MCF 10A (cell line): ENCODE measurements at regions not wholly inside any gene's neighbourhood (a gene's known extent, or its start where the extent isn't known, plus 50 kb on each side); places are given as distances from the start of the nearest gene placed in this dataset.
"Not testable (repeated sequence)": the region's sequence is repeated elsewhere in the genome, so short reads cannot be mapped to it uniquely, and the experiment has no call there.

ENCODE experiments used
- BruUV-seq: library from RNA; stranded (reverse); fragments of 400-500 nt; replicated peaks from 2 replicates; lab custom pipeline; 2021; lab: Mats Ljungman, UMichigan
- CTCF ChIA-PET: fragments of 300-600 bp; sonication (Branson Sonifier 250); formaldehyde crosslinking; extraction: SDS; loops from one replicate; lab custom pipeline; 2021; ENCODE audit warnings: antibody characterized with exemption, inconsistent platforms; lab: Yijun Ruan, JAX
- POLR2A ChIA-PET: fragments of 300-600, 350-650 bp; sonication (Branson Sonifier 250); formaldehyde crosslinking; extraction: SDS; loops from one replicate; lab custom pipeline; 2020; ENCODE audit warnings: antibody characterized with exemption, inconsistent platforms; lab: Yijun Ruan, JAX
- DNase-seq: peaks from one replicate; pipeline ENCODE4 v3.0.0-alpha.2; 2018; ENCODE audit not compliant: unreplicated experiment
- H3K27ac Mint-ChIP-seq: one replicate; pipeline ENCODE4 v1.8.0; 2022; ENCODE audit warnings: mild to moderate bottlenecking, low read depth, mixed read lengths; ENCODE audit not compliant: unreplicated experiment
- H3K27me3 Mint-ChIP-seq: one replicate; pipeline ENCODE4 v1.8.0; 2022; ENCODE audit warnings: mixed read lengths; ENCODE audit not compliant: insufficient read depth, unreplicated experiment
- H3K36me3 Mint-ChIP-seq: one replicate; pipeline ENCODE4 v1.8.0; 2022; ENCODE audit warnings: mild to moderate bottlenecking, moderate library complexity, mixed read lengths; ENCODE audit not compliant: insufficient read depth, unreplicated experiment
- H3K4me1 Mint-ChIP-seq: one replicate; pipeline ENCODE4 v1.8.0; 2022; ENCODE audit warnings: mixed read lengths; ENCODE audit not compliant: insufficient read depth, unreplicated experiment
- H3K4me3 Mint-ChIP-seq: one replicate; pipeline ENCODE4 v1.8.0; 2022; ENCODE audit warnings: mild to moderate bottlenecking, moderate library complexity, mixed read lengths; ENCODE audit not compliant: unreplicated experiment
- H3K9me3 Mint-ChIP-seq: one replicate; pipeline ENCODE4 v1.8.0; 2022; ENCODE audit warnings: mixed read lengths; ENCODE audit not compliant: unreplicated experiment
- CTCF ChIP-seq: fragments of 200-600 bp; IDR thresholded peaks from one replicate; pipeline ENCODE4 v1.8.0; 2022; ENCODE audit warnings: antibody characterized with exemption, mild to moderate bottlenecking; ENCODE audit not compliant: unreplicated experiment
- intact Hi-C: fragments of 100-400 bp; cut with micrococcal nuclease; formaldehyde crosslinking; loops from 2 replicates; pipeline ENCODE4 v1.14.1; 2022

- H3K27me3 Mint-ChIP-seq, intact Hi-C loops, H3K27ac Mint-ChIP-seq, POLR2A ChIA-PET, H3K4me1 Mint-ChIP-seq, BruUV-seq, CTCF ChIA-PET, H3K36me3 Mint-ChIP-seq, DNase-seq: not testable (repeated sequence)
- Mint-ChIP-seq H3K9me3 (peaks cover 14% of the 10 kb centered on the region), H3K4me3 (peak overlapping the region; percentile 76)
Measured at GRCh38 chr20:30579069-30579468, 678.4 kb upstream of the DEFB115 start.

- H3K36me3 Mint-ChIP-seq, H3K27me3 Mint-ChIP-seq, BruUV-seq, intact Hi-C loops, H3K4me1 Mint-ChIP-seq, CTCF ChIA-PET, POLR2A ChIA-PET, H3K9me3 Mint-ChIP-seq: not testable (repeated sequence)
- Mint-ChIP-seq H3K27ac (peak overlapping the region; percentile 75), H3K4me3 (peak overlapping the region; percentile 76)
- peak; percentile 78 for DNase-seq
Measured at GRCh38 chr20:30579824-30580438, 677.5 kb upstream of the DEFB115 start.

GRCh38 chr20:30581839-30582238 is 675.6 kb upstream of the DEFB115 start:
- H3K27me3 Mint-ChIP-seq, intact Hi-C loops, CTCF ChIA-PET, H3K27ac Mint-ChIP-seq, H3K36me3 Mint-ChIP-seq, DNase-seq, H3K9me3 Mint-ChIP-seq, H3K4me3 Mint-ChIP-seq, BruUV-seq, POLR2A ChIA-PET, H3K4me1 Mint-ChIP-seq: not testable (repeated sequence)

GRCh38 chr20:30584403-30584802 is 673.1 kb upstream of the DEFB115 start:
- intact Hi-C loops, BruUV-seq, H3K27ac Mint-ChIP-seq, H3K4me1 Mint-ChIP-seq, POLR2A ChIA-PET, H3K4me3 Mint-ChIP-seq, H3K9me3 Mint-ChIP-seq, CTCF ChIA-PET, DNase-seq, H3K36me3 Mint-ChIP-seq, H3K27me3 Mint-ChIP-seq: not testable (repeated sequence)

- H3K9me3 Mint-ChIP-seq, H3K36me3 Mint-ChIP-seq, H3K4me1 Mint-ChIP-seq, intact Hi-C loops, H3K27ac Mint-ChIP-seq, H3K27me3 Mint-ChIP-seq, BruUV-seq: not testable (repeated sequence)
- POLR2A ChIA-PET = interaction anchor here (0.8 kb wide), 1 partner anchor 208 kb away, joined by 6 read pairs; no protein-coding TSS in a partner anchor
- peak; percentile 36 for TF ChIP-seq CTCF
- CTCF ChIA-PET = interaction anchor here (0.6 to 0.9 kb wide), 3 partner anchors 11 to 1266 kb away, joined by 3 to 5 read pairs (median 4); no protein-coding TSS in a partner anchor
- H3K4me3 Mint-ChIP-seq = peak overlapping the region; percentile 46
- DNase-seq = peak; percentile 69
Measured at GRCh38 chr20:30585244-30585796, 672.1 kb upstream of the DEFB115 start.

- CTCF ChIA-PET, H3K27ac Mint-ChIP-seq, H3K9me3 Mint-ChIP-seq, H3K27me3 Mint-ChIP-seq, H3K4me3 Mint-ChIP-seq, DNase-seq, intact Hi-C loops, H3K36me3 Mint-ChIP-seq, POLR2A ChIA-PET, H3K4me1 Mint-ChIP-seq, BruUV-seq: not testable (repeated sequence)
Measured at GRCh38 chr20:30586178-30586577, 671.3 kb upstream of the DEFB115 start.
